ENCODE measurements at regions not wholly inside any gene's neighbourhood (a gene's known extent, or its start where the extent isn't known, plus 50 kb on each side); places are given as distances from the start of the nearest gene placed in this dataset.

- DNase-seq: no peak
These were observed 736.0 kb upstream of the GRM7 start for GRCh38 chr3:6124875-6125274.

DNA sequence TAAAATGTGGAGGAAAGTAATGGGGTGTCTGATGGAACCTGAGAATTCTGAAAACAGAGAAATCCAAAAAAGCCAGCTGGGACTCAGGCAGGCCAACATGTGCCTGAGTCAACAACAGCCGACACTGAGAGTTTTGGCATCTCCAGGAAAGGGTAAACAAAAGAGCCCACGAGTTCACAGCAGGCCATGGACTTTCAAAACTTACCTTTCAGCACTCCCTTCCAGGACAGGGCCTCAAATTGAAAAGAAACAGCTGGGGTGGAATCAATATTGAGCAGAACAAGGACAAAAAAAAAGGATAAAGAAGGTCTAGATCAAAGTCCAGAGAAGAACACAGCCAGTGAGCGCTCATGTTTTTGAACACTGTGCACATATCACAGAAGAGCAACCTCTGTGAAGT lies 735.4 kb upstream of the GRM7 start:
- no peak for DNase-seq

GRCh38 chr3:6132684-6133432 lies 728.1 kb upstream of the GRM7 start:
- DNase-seq: no peak

GRCh38 chr3:6142707-6143106 lies 718.2 kb upstream of the GRM7 start:
- no peak for DNase-seq

DNA sequence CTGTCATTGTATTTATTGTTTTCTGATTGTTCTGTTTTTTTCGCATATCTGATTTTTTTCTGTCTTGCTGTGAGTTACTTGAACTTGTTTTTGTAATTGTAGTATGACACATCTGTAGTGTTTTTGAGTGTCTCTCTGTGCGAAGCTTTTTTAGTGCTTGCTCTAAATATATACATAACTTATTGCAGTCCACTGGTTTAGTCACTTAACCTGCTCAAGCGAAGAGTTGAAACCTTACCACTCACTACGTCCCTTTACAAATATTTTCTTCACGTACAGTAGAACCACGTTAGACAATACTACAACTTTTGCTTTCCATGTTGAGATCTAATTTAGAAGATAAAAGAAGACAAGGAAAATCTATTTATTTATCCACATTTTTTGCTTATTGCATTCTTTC lies 713.0 kb upstream of the GRM7 start:
- DNase-seq: no peak

GRCh38 chr3:6155650-6156338 lies 705.1 kb upstream of the GRM7 start:
- DNase-seq: no peak

DNA sequence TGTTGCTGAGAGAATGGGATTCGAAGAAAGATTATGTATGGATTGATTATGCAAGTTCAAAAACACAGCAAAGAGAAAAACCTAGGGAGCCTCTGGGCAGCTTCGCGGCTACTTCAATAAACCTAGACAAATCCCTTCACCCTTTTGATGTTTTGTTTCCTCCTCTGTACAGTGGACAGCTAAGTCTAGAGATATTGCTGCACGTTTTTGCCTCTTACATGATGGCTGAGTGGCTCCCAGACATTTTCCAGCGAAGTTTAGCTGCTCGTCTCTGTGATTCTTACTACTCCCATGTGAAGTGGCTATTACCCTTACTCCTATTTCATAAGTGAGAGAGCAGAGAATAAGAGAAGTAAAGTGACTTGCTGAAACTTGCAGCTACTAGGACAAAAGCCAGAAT lies 695.0 kb upstream of the GRM7 start:
- DNase-seq: no peak

DNA sequence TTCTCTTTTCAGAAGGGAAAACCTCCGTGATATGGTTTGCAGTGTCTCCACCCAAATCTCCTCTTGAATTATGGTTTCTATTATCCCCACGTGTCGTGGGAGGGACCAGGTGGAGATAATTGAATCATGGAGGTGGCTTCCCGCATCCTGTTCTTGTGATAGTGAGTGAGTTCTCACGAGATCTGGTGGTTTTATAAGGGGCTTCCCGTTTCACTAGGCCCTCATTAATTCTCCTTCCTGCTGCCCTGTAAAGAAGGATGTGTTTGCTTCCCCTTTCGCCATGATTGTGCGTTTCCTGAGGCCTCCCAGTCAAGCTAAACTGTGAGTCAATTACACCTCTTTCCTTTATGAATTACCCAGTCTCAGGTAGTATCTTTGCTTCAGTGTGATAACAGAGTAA lies 692.7 kb upstream of the GRM7 start:
- no peak for DNase-seq

DNA sequence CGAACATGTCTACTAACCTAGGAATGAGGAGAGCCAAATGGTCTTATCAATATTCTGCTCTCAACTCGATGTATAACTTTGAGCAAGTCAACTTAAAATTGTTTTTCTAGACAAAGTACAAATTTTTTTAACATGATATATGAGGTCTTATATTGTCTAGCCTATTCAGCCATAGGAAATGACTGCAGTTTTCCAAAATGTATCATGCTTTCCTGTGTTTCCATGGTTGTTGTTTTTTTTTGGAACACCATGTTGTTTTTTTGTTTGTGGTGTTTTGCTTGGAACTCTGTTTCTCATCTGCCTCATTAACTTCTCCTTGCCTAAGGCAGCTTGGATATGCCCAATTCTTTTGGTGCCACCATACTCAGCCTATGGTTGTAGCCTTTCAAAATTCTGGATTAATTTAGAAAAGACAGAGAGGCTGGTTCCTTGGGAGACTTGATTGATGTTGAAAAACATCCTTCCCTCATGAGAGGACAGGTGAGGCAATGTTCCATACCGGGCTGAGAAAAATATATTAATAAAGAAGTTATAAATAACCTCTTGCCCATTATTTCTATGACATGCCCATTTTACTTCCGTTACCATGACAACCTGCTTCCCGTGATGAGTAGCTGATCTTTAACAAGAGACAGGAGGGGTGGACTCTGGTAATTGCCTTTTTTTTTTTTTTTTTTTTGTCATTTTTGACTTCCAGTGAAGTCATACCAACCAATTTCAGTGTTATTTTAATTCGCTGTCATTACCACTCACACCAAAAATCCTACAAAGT lies 687.9 kb upstream of the GRM7 start:
- DNase-seq: no peak

DNA sequence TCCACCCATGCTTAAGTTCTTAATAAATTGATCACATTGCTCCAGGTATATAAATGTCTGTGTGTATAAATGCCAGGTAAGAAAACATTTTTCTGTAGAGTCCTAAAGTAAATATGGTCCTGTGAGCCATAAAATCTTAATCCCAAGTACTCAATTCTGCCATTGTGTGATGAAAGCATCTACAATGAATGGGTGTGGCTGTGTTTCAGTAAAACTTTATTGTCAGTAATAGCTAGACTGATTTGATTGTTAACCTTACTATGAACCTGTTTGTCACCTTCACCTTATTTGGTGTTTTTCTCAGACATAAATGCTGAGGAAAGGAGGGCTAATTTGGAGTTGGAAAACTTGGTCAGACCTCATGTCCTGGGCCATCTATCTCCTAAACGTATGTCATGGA lies 683.5 kb upstream of the GRM7 start:
- no peak for DNase-seq

DNA sequence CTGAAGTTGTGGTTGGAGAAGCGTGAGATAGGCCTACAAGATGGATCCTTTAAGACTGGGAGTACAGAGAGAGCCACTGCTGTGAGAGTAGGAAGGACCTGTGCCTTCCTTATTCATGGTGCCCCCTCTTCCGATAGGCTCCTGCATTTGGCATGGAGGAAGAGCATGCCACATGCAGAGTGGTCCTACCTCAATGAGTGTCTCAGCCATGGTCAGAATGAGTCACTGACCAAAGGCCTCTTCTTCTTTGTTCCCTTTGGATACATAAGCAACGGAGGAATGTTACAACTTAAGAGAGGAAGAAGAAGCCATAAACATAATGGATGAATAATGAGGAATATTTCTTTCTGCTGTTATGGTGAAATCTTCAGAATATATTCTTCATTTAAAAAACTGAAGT lies 681.2 kb upstream of the GRM7 start:
- no peak for DNase-seq

DNA sequence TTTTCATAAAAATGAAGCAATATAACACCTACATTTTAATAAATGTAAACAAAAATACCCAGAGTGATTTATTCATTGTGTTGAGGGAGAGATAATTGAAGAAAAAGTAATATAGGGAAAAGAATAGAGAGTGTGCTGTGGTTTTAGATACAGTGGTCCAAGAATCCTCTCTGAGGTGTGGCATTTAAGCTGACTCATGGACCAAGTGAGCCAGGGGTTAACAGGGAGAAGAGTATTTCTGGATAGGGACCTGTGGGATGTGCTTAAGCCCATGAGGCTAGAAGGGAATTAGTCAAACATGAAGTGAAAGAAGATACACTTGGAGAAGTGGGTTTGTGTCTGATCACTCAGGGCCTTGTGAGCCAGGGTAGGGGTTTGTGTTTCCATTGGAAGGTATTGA lies 680.7 kb upstream of the GRM7 start:
- no peak for DNase-seq

DNA sequence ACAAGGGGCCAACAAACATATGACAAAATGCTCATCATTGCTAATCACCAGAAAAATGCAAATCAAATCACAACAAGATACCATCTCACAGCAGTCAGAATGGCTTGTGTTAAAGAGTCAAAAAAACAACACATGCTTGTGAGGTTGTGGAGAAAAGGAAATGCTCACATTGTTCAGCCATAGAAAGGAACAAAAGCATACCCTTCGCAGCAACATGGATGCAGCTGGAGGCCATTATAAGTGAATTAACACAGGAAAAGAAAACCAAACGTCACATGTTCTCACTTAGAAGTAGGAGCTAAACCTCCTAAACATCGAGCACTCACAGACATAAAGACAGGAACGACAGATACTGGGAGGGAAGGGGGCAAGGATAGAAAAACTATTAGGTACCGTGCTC lies 678.4 kb upstream of the GRM7 start:
- DNase-seq: no peak

DNA sequence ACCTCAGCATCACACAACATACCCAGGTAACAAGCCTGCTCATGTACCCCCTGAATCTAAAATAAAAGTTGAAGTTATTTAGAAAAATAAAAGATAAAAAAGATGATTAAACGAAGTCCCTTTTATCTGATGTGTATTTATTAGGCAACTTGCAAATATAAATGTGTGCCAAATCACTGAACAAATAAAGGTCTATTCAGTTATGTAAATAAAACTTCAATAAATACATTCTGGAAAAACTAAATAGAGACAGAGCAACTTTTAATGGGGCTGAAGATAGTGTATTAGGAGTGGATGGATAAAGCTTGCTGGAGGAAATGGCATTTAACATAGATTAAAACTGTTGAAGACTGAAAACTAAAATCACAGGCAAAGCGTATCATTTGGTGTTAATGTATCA lies 678.0 kb upstream of the GRM7 start:
- no peak for DNase-seq

- no peak for DNase-seq
These were observed 671.5 kb upstream of the GRM7 start for GRCh38 chr3:6189384-6189783.

- no peak for DNase-seq
These were observed 656.0 kb upstream of the GRM7 start for GRCh38 chr3:6204891-6205290.

- no peak for DNase-seq
These were observed 644.5 kb upstream of the GRM7 start for GRCh38 chr3:6216135-6217026.

DNA sequence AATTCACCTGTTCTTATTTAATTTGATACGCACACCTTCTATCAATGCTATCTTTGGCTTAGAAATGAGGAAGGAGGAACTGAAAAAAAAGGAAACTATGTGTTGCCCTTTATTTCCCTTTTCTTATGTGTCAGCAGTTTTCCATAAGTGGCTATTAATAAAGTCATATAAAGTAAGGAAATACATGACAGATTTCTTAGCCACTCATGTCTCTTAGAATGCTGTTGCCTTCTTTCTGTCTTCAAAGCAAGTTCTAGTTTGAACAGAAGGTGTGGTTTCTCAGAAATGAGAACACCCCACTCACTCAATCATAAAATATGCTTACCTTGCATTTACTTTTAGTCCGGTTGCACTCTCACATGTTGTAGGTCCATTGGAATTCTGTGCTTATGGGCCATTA lies 640.5 kb upstream of the GRM7 start:
- DNase-seq: no peak

- DNase-seq: no peak
These were observed 638.8 kb upstream of the GRM7 start for GRCh38 chr3:6222069-6222468.

DNA sequence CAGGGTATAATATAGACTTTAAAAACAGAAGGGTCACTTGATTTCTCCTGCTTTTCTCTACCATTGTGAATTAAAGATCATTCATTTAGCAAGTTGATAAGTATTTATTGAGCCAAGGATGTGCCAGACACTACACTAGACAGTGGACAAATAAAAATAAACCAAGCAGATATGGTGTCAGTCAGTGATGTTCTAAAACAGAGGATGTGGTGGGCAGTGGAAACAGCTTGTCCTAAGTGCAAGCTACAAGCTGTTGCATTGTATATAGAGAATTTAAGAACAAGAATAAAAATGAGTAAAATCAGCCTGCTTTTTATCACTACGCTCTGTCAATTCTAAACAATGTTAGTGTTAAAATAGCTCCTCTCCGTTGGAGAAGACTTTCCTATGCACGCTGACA lies 637.3 kb upstream of the GRM7 start:
- DNase-seq: no peak

DNA sequence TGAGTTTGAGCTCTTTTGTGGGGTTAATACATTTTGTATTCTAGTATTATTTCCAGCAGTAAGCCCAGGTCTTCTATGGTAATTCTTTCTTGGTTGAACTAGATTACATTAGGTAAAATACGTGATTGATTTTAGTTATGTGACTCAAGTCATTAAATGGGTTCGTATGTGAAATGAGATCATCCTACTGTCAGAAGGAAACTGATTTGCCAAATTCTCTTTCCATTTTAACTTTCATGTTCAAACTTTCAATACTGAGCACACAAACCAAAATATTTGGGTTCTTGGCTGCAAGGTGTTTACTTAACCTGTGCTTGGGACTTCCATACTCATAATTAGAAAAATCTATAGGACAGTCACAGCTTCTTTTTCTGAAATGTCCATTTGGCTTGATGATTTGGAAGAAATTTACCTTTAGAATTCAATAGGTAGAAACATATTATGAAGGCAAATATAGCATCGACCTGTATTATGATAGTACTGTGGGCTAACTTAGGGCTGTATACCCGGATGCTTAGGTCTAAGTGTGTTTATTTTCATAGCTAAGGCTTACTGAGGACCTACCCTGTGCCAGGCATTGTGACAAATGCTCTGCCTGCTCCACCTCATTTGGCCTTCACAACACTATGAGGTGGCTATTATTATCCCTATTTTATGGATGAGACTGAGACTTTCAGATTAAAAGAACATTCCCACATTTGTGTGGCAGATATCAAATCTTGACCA lies 631.8 kb upstream of the GRM7 start:
- no peak for DNase-seq

DNA sequence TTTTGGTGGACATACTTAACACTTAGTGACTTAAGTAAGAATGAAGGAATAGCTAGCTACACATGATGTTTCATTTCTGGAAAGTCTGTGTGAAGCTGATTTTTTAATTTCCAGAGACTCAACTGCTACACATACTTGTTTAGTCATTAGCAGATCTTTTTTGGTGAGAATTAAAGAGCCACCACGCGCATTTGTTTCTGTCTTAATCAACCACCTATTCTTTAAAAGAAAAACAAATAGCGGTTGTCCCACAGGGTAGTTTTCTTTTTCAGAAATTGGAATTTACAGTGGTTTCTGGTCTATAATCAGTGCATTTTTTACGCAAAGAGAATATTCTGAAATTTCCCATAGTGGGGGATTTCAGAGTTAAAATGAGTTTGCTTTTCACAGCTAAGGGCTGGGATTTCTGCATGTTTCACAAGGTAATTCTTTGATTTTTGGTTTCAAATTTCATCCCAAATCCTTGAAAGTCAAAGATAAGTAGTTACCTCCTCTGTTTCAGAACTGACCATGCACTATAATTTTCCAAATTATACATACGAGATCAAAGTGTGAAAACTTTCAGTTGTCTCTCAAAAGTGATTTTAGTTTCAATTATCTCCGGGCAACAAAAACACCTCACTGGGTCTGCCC lies 631.0 kb upstream of the GRM7 start:
- no peak for DNase-seq
